HCT116 (cell line): ENCODE measurements at regions not wholly inside any gene's neighbourhood (a gene's known extent, or its start where the extent isn't known, plus 50 kb on each side); places are given as distances from the start of the nearest gene placed in this dataset.

Source experiments
- ATAC-seq: fragments of 200-7000 bp; cut with Tn5 transposase; 2 replicates; pipeline ENCODE4 v1.9.1; 2020; ENCODE audit warnings: mild to moderate bottlenecking, moderate library complexity
- BruUV-seq: library from RNA; stranded (reverse); fragments of 400-500 nt; replicated peaks from 2 replicates; lab custom pipeline; 2021; lab: Mats Ljungman, UMichigan
- CTCF ChIA-PET: fragments of 300-600 bp; sonication (Branson Sonifier 250); formaldehyde crosslinking; loops from one replicate; lab custom pipeline; 2021; ENCODE audit warnings: antibody characterized with exemption; lab: Charles Lee
- POLR2A ChIA-PET: fragments of 300-600, 350-600 bp; sonication (Branson Sonifier 250); formaldehyde crosslinking; loops from one replicate; lab custom pipeline; 2021; ENCODE audit warnings: antibody characterized with exemption; lab: Charles Lee
- RAD21 ChIA-PET, 2 experiments: fragments of 300-600 bp; sonication (Branson Sonifier 250); formaldehyde crosslinking; loops; one replicate each; lab custom pipeline; 2023; ENCODE audit warnings: low total read pairs in 2 of 2; ENCODE audit not compliant: uncharacterized antibody in 2 of 2, unreplicated experiment in 2 of 2, low non-redundant PET in 1 of 2; lab: Charles Lee
- DNase-seq: peaks from one replicate; pipeline ENCODE4 v3.0.0-alpha.2; 2010; ENCODE audit warnings: low read depth, low spot score
- H2AFZ ChIP-seq: fragments of 200-600 bp; shearing (Covaris generic), sonication (generic); 2 replicates; pipeline ENCODE4 v1.6.1; 2017; ENCODE audit warnings: low read depth, mixed run types, mixed read lengths, antibody characterized with exemption, low read length; ENCODE audit not compliant: poor library complexity, severe bottlenecking
- H3K27ac ChIP-seq: 2 replicates; pipeline ENCODE4 v1.5.1; 2012; ENCODE audit warnings: low read depth, low read length
- H3K27me3 ChIP-seq: fragments of 200-600 bp; sonication (generic); 2 replicates; pipeline ENCODE4 v1.6.1; 2016; ENCODE audit warnings: mixed run types, low read length, mixed read lengths; ENCODE audit not compliant: insufficient read depth
- H3K36me3 ChIP-seq, 2 experiments: fragments of 200-500 bp in 1 of 2; fragments of 200-600 bp in 1 of 2; sonication (Bioruptor generic) in 1 of 2; sonication (generic) in 1 of 2; 2 replicates each; pipeline versions ENCODE4 v1.5.1 to v1.6.1; 2014 to 2016; ENCODE audit warnings: low read length in 2 of 2, inconsistent platforms in 1 of 2, mixed read lengths in 1 of 2, mixed run types in 1 of 2; ENCODE audit not compliant: insufficient read depth in 2 of 2, control insufficient read depth in 1 of 2
- H3K4me1 ChIP-seq, 2 experiments: fragments of 200-600 bp in 1 of 2; sonication (generic) in 1 of 2; 2 replicates each; pipeline versions ENCODE4 v1.5.1 to v1.6.1; 2012 to 2017; ENCODE audit warnings: low read length in 2 of 2, inconsistent platforms in 1 of 2, mild to moderate bottlenecking in 1 of 2, mixed read lengths in 1 of 2, mixed run types in 1 of 2, moderate library complexity in 1 of 2; ENCODE audit not compliant: insufficient read depth in 2 of 2, control insufficient read depth in 1 of 2
- H3K4me2 ChIP-seq: fragments of 200-600 bp; sonication (generic); 2 replicates; pipeline ENCODE4 v1.6.1; 2017; ENCODE audit warnings: mixed run types, low read length, mixed read lengths
- H3K4me3 ChIP-seq, 2 experiments: fragments of 200-600 bp in 1 of 2; sonication (generic) in 1 of 2; replicated peaks in 1 of 2; 2 replicates each; pipeline ENCODE4 v1.5.1; 2011 to 2016; ENCODE audit warnings: low read length in 2 of 2, control low read depth in 1 of 2, low read depth in 1 of 2, mild to moderate bottlenecking in 1 of 2, mixed read lengths in 1 of 2, mixed run types in 1 of 2
- H3K79me2 ChIP-seq: fragments of 200-600 bp; sonication (generic); 2 replicates; pipeline ENCODE4 v1.6.1; 2017; ENCODE audit warnings: mild to moderate bottlenecking, mixed run types, low read length, moderate library complexity, mixed read lengths; ENCODE audit not compliant: insufficient read depth
- H3K9ac ChIP-seq: fragments of 200-600 bp; sonication (generic); 2 replicates; pipeline ENCODE4 v1.6.1; 2016; ENCODE audit warnings: low read length, mixed read lengths
- H3K9me2 ChIP-seq: fragments of 200-600 bp; sonication (generic), shearing (Covaris generic); 2 replicates; pipeline ENCODE4 v1.6.1; 2017; ENCODE audit warnings: mixed run types, mild to moderate bottlenecking, moderate library complexity; ENCODE audit not compliant: insufficient read depth
- H3K9me3 ChIP-seq, 2 experiments: fragments of 200-500 bp in 1 of 2; fragments of 200-600 bp in 1 of 2; sonication (Bioruptor generic) in 1 of 2; sonication (generic) in 1 of 2; 2 replicates each; pipeline ENCODE4 v1.6.1; 2014 to 2017; ENCODE audit warnings: low read length in 2 of 2, mixed read lengths in 2 of 2, inconsistent platforms in 1 of 2, low read depth in 1 of 2, mild to moderate bottlenecking in 1 of 2, mixed run types in 1 of 2, moderate library complexity in 1 of 2; ENCODE audit not compliant: control insufficient read depth in 1 of 2, insufficient read depth in 1 of 2
- H4K20me1 ChIP-seq: fragments of 200-600 bp; sonication (generic), shearing (Covaris generic); 2 replicates; pipeline ENCODE4 v1.6.1; 2017; ENCODE audit warnings: mixed run types, mild to moderate bottlenecking, moderate library complexity; ENCODE audit not compliant: insufficient read depth
- EZH2 ChIP-seq: fragments of 200-600 bp; sonication (generic); IDR thresholded peaks from 2 replicates; pipeline ENCODE4 v1.6.1; 2017; ENCODE audit warnings: antibody characterized with exemption, mixed run types
- EZH2phosphoT487 ChIP-seq: fragments of 200-600 bp; IDR thresholded peaks from 2 replicates; pipeline ENCODE4 v1.6.1; 2018; ENCODE audit warnings: antibody characterized with exemption, borderline replicate concordance
- FOSL1 ChIP-seq: IDR thresholded peaks from 2 replicates; pipeline ENCODE4 v1.6.1; 2012; ENCODE audit warnings: low read depth
- JUND ChIP-seq: IDR thresholded peaks from 2 replicates; pipeline ENCODE4 v1.6.1; 2012
- POLR2AphosphoS5 ChIP-seq: IDR thresholded peaks from 2 replicates; pipeline ENCODE4 v1.6.1; 2011; ENCODE audit warnings: mild to moderate bottlenecking, low read depth, low read length, moderate library complexity
- SP1 ChIP-seq: IDR thresholded peaks from 2 replicates; pipeline ENCODE4 v1.6.1; 2012; ENCODE audit warnings: low read depth
- ZNF274 ChIP-seq: fragments of 200-500 bp; sonication (Bioruptor generic); IDR thresholded peaks from 2 replicates; pipeline ENCODE4 v1.6.1; 2014; ENCODE audit warnings: mild to moderate bottlenecking, low read depth, low read length, inconsistent platforms
- intact Hi-C: fragments of 100-400 bp; cut with micrococcal nuclease; formaldehyde crosslinking; loops from 2 replicates; pipeline ENCODE4 v1.10.0; 2022
- TF ChIP-seq, protein P1 (sequence below): IDR thresholded peaks from 2 replicates; pipeline ENCODE4 v1.6.1; 2011; ENCODE audit warnings: mild to moderate bottlenecking, low read length, moderate library complexity; ENCODE audit not compliant: insufficient replicate concordance; ENCODE audit errors: extremely low read depth
- TF ChIP-seq, protein P2 (sequence below), 3 experiments: fragments of 200-600 bp in 1 of 3; sonication (generic) in 1 of 3; IDR thresholded peaks in 2 of 3; conservative IDR thresholded peaks in 1 of 3; 2 replicates each; pipeline ENCODE4 v1.5.1; 2012 to 2017; ENCODE audit warnings: low read depth in 2 of 3, low read length in 2 of 3, antibody characterized with exemption in 1 of 3, borderline replicate concordance in 1 of 3, control low read depth in 1 of 3, mild to moderate bottlenecking in 1 of 3, mixed read lengths in 1 of 3, mixed run types in 1 of 3, moderate library complexity in 1 of 3; ENCODE audit not compliant: insufficient read depth in 1 of 3

DNA sequence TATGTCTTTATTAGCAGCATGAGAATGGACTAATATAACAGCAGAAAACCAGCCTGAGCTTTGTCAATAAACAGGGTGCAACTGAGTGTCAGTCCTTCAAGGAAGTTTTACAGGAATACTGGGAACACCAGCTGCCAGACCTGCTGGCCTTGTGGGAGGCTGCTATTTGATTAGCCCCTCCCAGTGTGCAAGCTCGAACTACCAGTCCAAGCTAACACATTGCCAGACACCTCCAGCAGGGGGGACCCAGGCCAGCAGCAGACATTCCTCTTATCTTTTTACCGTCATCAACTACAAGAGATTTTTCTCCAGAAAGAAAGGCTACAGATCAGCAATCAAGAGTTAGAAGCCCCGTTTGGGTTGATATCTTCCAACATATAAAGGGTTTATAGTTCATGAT, 942.8 kb upstream of the TENM4 start:
- TF ChIP-seq SP1, result no peak
- no peak for TF ChIP-seq ZNF274
- TF ChIP-seq FOSL1, result no peak
- TF ChIP-seq, protein P1, sequence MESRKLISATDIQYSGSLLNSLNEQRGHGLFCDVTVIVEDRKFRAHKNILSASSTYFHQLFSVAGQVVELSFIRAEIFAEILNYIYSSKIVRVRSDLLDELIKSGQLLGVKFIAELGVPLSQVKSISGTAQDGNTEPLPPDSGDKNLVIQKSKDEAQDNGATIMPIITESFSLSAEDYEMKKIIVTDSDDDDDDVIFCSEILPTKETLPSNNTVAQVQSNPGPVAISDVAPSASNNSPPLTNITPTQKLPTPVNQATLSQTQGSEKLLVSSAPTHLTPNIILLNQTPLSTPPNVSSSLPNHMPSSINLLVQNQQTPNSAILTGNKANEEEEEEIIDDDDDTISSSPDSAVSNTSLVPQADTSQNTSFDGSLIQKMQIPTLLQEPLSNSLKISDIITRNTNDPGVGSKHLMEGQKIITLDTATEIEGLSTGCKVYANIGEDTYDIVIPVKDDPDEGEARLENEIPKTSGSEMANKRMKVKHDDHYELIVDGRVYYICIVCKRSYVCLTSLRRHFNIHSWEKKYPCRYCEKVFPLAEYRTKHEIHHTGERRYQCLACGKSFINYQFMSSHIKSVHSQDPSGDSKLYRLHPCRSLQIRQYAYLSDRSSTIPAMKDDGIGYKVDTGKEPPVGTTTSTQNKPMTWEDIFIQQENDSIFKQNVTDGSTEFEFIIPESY, result no peak
- TF ChIP-seq POLR2AphosphoS5, result no peak
- H3K9me2 ChIP-seq, result no peaks in the 10 kb centered on the region
- peaks cover 0 to 17% of the 10 kb centered on the region in 2 experiments; a peak in 2 of 4 replicates for H3K9me3 ChIP-seq
- no peak overlapping the region for H3K27ac ChIP-seq
- DNase-seq (no peak), ATAC-seq (no peak)
- no peak overlapping the region for H3K9ac ChIP-seq
- H3K4me1 ChIP-seq, result no peaks in the 10 kb centered on the region
- H4K20me1 ChIP-seq, result no peaks in the 10 kb centered on the region
- no peaks in the 10 kb centered on the region for H3K36me3 ChIP-seq
- H2AFZ ChIP-seq, result no peak overlapping the region
- ChIA-PET POLR2A (no interaction called here), CTCF (no interaction called here), RAD21 (no interaction called here)
- intact Hi-C loops, result no loop called here
- no peak overlapping the region for H3K4me2 ChIP-seq
- no peaks in the 10 kb centered on the region for H3K79me2 ChIP-seq
- no peak overlapping the region for H3K4me3 ChIP-seq
- no TSS peak for BruUV-seq
- H3K27me3 ChIP-seq, result no peaks in the 10 kb centered on the region

DNA sequence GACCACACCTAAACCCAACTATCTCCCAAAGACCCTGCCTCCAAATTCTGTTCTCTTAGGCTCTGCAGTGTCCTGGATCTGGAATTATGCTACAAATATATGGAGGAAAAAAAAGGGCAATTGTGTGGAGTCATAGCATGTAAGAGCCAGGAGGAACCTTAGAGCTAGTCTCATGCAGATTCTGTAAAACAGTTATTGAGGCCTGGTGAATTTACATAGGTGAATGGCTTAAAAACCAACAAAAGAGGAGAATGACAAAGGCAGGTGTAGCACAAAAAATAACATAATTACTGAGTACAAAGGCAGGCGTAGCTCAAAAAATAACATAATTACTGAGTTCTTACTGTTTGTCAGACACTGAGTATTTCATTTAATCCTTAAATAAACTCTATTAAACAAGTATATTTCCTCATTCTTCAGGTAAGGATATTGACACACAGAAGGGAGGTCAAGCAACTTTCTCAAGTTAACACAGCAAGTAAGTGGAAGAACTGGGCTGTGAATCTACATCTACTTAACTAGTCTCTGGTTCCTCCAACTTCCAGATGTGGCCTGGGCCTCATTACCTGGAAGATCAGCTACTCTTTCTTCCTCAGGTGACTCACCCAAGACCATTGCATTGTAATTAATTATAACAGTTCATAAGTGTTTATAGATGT, 938.9 kb upstream of the TENM4 start:
- H3K9me3 ChIP-seq, result peaks cover 0 to 18% of the 10 kb centered on the region in 2 experiments; a peak in 2 of 4 replicates
- H3K27me3 ChIP-seq, result no peaks in the 10 kb centered on the region
- H3K36me3 ChIP-seq, result no peaks in the 10 kb centered on the region
- ChIA-PET POLR2A (no interaction called here), CTCF (no interaction called here), RAD21 (no interaction called here)
- no peak overlapping the region for H3K4me3 ChIP-seq
- H3K4me1 ChIP-seq, result no peaks in the 10 kb centered on the region
- no peaks in the 10 kb centered on the region for H3K79me2 ChIP-seq
- TF ChIP-seq, protein P2, sequence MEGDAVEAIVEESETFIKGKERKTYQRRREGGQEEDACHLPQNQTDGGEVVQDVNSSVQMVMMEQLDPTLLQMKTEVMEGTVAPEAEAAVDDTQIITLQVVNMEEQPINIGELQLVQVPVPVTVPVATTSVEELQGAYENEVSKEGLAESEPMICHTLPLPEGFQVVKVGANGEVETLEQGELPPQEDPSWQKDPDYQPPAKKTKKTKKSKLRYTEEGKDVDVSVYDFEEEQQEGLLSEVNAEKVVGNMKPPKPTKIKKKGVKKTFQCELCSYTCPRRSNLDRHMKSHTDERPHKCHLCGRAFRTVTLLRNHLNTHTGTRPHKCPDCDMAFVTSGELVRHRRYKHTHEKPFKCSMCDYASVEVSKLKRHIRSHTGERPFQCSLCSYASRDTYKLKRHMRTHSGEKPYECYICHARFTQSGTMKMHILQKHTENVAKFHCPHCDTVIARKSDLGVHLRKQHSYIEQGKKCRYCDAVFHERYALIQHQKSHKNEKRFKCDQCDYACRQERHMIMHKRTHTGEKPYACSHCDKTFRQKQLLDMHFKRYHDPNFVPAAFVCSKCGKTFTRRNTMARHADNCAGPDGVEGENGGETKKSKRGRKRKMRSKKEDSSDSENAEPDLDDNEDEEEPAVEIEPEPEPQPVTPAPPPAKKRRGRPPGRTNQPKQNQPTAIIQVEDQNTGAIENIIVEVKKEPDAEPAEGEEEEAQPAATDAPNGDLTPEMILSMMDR (IDR thresholded peaks at IDR 0.05 in 2 of 3, conservative IDR thresholded peaks at IDR 0.05 in 1 of 3; ENCODE audit: borderline replicate concordance in 1 of 3, insufficient read depth in 1 of 3, low read depth in 2 of 3, low read length in 2 of 3), result no peak
- no peak for TF ChIP-seq JUND
- TF ChIP-seq SP1, result no peak
- no peak for TF ChIP-seq EZH2
- TF ChIP-seq FOSL1, result no peak
- no peak for TF ChIP-seq EZH2phosphoT487
- no TSS peak for BruUV-seq
- H4K20me1 ChIP-seq, result no peaks in the 10 kb centered on the region
- DNase-seq (no peak), ATAC-seq (no peak)
- H3K27ac ChIP-seq, result no peak overlapping the region
- H3K4me2 ChIP-seq, result no peak overlapping the region
- no peak overlapping the region for H2AFZ ChIP-seq
- no peaks in the 10 kb centered on the region for H3K9me2 ChIP-seq
- intact Hi-C loops, result no loop called here
- H3K9ac ChIP-seq, result no peak overlapping the region
